SK-N-SH treated with all-trans-retinoic acid at 6 μM for 48 hours (cell line): ENCODE measurements at regions not wholly inside any gene's neighbourhood (a gene's known extent, or its start where the extent isn't known, plus 50 kb on each side); places are given as distances from the start of the nearest gene placed in this dataset.
"Not testable (repeated sequence)": the region's sequence is repeated elsewhere in the genome, so short reads cannot be mapped to it uniquely, and the experiment has no call there.

Experiments used
- ATAC-seq: fragments of 200-7000 bp; cut with Tn5 transposase; 3 replicates; pipeline ENCODE4 v1.9.1; 2020; ENCODE audit warnings: mild to moderate bottlenecking, moderate library complexity
- ARNTL ChIP-seq: fragments of 450-650 bp; formaldehyde crosslinking; IDR thresholded peaks from 2 replicates; pipeline ENCODE4 v1.5.0; 2020; ENCODE audit warnings: low read depth, mild to moderate bottlenecking, moderate library complexity, borderline replicate concordance
- BACH2 ChIP-seq: fragments of 250-450 bp; sonication (Bioruptor Pico); IDR thresholded peaks from 2 replicates; pipeline ENCODE4 v1.9.0; 2021; ENCODE audit warnings: mild to moderate bottlenecking, borderline replicate concordance
- CREB5 ChIP-seq: fragments of 250-450 bp; sonication (Bioruptor Pico); IDR thresholded peaks from 2 replicates; pipeline ENCODE4 v1.5.1; 2020; ENCODE audit warnings: low read depth, mild to moderate bottlenecking, moderate library complexity
- CSRNP3 ChIP-seq: fragments of 250-450 bp; sonication (Bioruptor Pico); IDR thresholded peaks from 2 replicates; pipeline ENCODE4 v1.5.1; 2021; ENCODE audit warnings: mild to moderate bottlenecking, moderate library complexity
- GLIS3 ChIP-seq: fragments of 250-450 bp; sonication (Bioruptor Pico); IDR thresholded peaks from 2 replicates; pipeline ENCODE4 v1.5.0; 2020; ENCODE audit warnings: mild to moderate bottlenecking, moderate library complexity
- ISL1 ChIP-seq: fragments of 250-450 bp; sonication (Bioruptor Pico); IDR thresholded peaks from 2 replicates; pipeline ENCODE4 v2.1.2; 2022; ENCODE audit warnings: mild to moderate bottlenecking, moderate library complexity
- OSR1 ChIP-seq: fragments of 250-450 bp; sonication (Bioruptor Pico); IDR thresholded peaks from 2 replicates; pipeline ENCODE4 v1.8.0; 2022; ENCODE audit warnings: moderate library complexity, mild to moderate bottlenecking, inconsistent platforms
- PATZ1 ChIP-seq: fragments of 250-450 bp; sonication (Bioruptor Pico); IDR thresholded peaks from 2 replicates; pipeline ENCODE4 v1.8.0; 2020; ENCODE audit warnings: mild to moderate bottlenecking, moderate library complexity, borderline replicate concordance
- PPARA ChIP-seq: fragments of 250-450 bp; sonication (Bioruptor Pico); IDR thresholded peaks from 2 replicates; pipeline ENCODE4 v1.5.0; 2020; ENCODE audit warnings: mild to moderate bottlenecking, borderline replicate concordance
- RARB ChIP-seq: fragments of 250-450 bp; sonication (Bioruptor Pico); IDR thresholded peaks from 2 replicates; pipeline ENCODE4 v1.8.0; 2021; ENCODE audit warnings: mild to moderate bottlenecking, moderate library complexity
- SNAI2 ChIP-seq: fragments of 250-450 bp; sonication (Bioruptor Pico); IDR thresholded peaks from 2 replicates; pipeline ENCODE4 v1.5.0; 2020; ENCODE audit warnings: mild to moderate bottlenecking, moderate library complexity
- TCF4 ChIP-seq: fragments of 250-450 bp; sonication (Bioruptor Pico); IDR thresholded peaks from 2 replicates; pipeline ENCODE4 v1.8.0; 2021; ENCODE audit warnings: mild to moderate bottlenecking, moderate library complexity, borderline replicate concordance
- TOX ChIP-seq: fragments of 250-450 bp; sonication (Bioruptor Pico); IDR thresholded peaks from 2 replicates; pipeline ENCODE4 v1.8.0; 2021; ENCODE audit warnings: mild to moderate bottlenecking, moderate library complexity, borderline replicate concordance
- TSHZ2 ChIP-seq: fragments of 250-450 bp; sonication (Bioruptor Pico); IDR thresholded peaks from 2 replicates; pipeline ENCODE4 v1.5.0; 2020; ENCODE audit warnings: mild to moderate bottlenecking, moderate library complexity
- ZFP30 ChIP-seq: fragments of 450-650 bp; formaldehyde crosslinking; IDR thresholded peaks from 2 replicates; pipeline ENCODE4 v1.5.0; 2022; ENCODE audit warnings: mild to moderate bottlenecking, moderate library complexity
- ZNF565 ChIP-seq: fragments of 450-650 bp; formaldehyde crosslinking; conservative IDR thresholded peaks from 2 replicates; pipeline ENCODE4 v1.5.0; 2020; ENCODE audit warnings: low read depth, mild to moderate bottlenecking, moderate library complexity
- ZNF70 ChIP-seq: fragments of 450-650 bp; formaldehyde crosslinking; IDR thresholded peaks from 2 replicates; pipeline ENCODE4 v1.5.0; 2020; ENCODE audit warnings: mild to moderate bottlenecking, moderate library complexity
- ZNF8 ChIP-seq: fragments of 450-650 bp; formaldehyde crosslinking; IDR thresholded peaks from 2 replicates; pipeline ENCODE4 v1.5.0; 2020; ENCODE audit warnings: mild to moderate bottlenecking, moderate library complexity

GRCh38 chr17:31679667-31680066 is 179.4 kb downstream of the COPRS start:
- TF ChIP-seq OSR1, result no peak
- no peak for ATAC-seq

- TF ChIP-seq TSHZ2 (CRISPR knock-in tag), result no peak
- no peak for TF ChIP-seq ZNF70 (CRISPR knock-in tag)
- TF ChIP-seq ISL1 (CRISPR knock-in tag), result no peak
- TF ChIP-seq BACH2 (CRISPR knock-in tag), result no peak
- TF ChIP-seq OSR1, result no peak
- TF ChIP-seq RARB, result no peak
- no peak for TF ChIP-seq SNAI2 (CRISPR knock-in tag)
- no peak for TF ChIP-seq GLIS3
- no peak for TF ChIP-seq PATZ1 (CRISPR knock-in tag)
- TF ChIP-seq ZNF8, result no peak
- TF ChIP-seq PPARA (CRISPR knock-in tag), result no peak
- TF ChIP-seq TOX (CRISPR knock-in tag), result no peak
- no peak for TF ChIP-seq ZFP30
- no peak for ATAC-seq
Measured at GRCh38 chr17:31678431-31678830, 180.6 kb downstream of the COPRS start.

GRCh38 chr17:31677681-31678080 is 181.4 kb downstream of the COPRS start:
- no peak for ATAC-seq
- TF ChIP-seq TCF4 (CRISPR knock-in tag), result no peak
- TF ChIP-seq CREB5 (CRISPR knock-in tag), result no peak
- TF ChIP-seq ZNF565 (CRISPR knock-in tag), result no peak
- TF ChIP-seq ARNTL (CRISPR knock-in tag), result no peak
- no peak for TF ChIP-seq ISL1 (CRISPR knock-in tag)

- ATAC-seq, result no peak
Measured at GRCh38 chr17:31677036-31677435, 182.0 kb downstream of the COPRS start.

GRCh38 chr17:31675392-31675791 is 183.7 kb downstream of the COPRS start:
- not testable (repeated sequence) for ATAC-seq

More at GRCh38 chr17:31677036-31677435, 182.0 kb downstream of the COPRS start:
- TF ChIP-seq CREB5 (CRISPR knock-in tag), result no peak
- no peak for TF ChIP-seq GLIS3
- TF ChIP-seq SNAI2 (CRISPR knock-in tag), result no peak
- no peak for TF ChIP-seq BACH2 (CRISPR knock-in tag)
- no peak for TF ChIP-seq ZFP30
- TF ChIP-seq ARNTL (CRISPR knock-in tag), result no peak
- TF ChIP-seq ZNF565 (CRISPR knock-in tag), result no peak
- no peak for TF ChIP-seq TCF4 (CRISPR knock-in tag)
- no peak for TF ChIP-seq CSRNP3
- TF ChIP-seq RARB, result no peak
